H9 (cell line): ENCODE measurements at regions not wholly inside any gene's neighbourhood (a gene's known extent, or its start where the extent isn't known, plus 50 kb on each side); places are given as distances from the start of the nearest gene placed in this dataset.

Experiments used
- DNase-seq: peaks from one replicate; pipeline ENCODE4 v3.0.0-alpha.2; 2017
- H2AFZ ChIP-seq: one replicate; pipeline ENCODE4 v1.6.1; 2013; ENCODE audit warnings: mild to moderate bottlenecking, low read length, control low read depth, moderate library complexity
- H2AK5ac ChIP-seq: 2 replicates; pipeline ENCODE4 v1.6.1; 2013; ENCODE audit warnings: low read length, control low read depth, mixed read lengths; ENCODE audit not compliant: insufficient read length
- H2BK120ac ChIP-seq: one replicate; pipeline ENCODE4 v1.6.1; 2013; ENCODE audit warnings: low read depth, mild to moderate bottlenecking, low read length, control low read depth, inconsistent platforms; ENCODE audit not compliant: poor library complexity, severe bottlenecking
- H2BK12ac ChIP-seq: 2 replicates; pipeline ENCODE4 v1.6.1; 2013; ENCODE audit warnings: low read length, control low read depth, mixed read lengths, low read depth; ENCODE audit not compliant: insufficient read length
- H2BK15ac ChIP-seq: 2 replicates; pipeline ENCODE4 v1.6.1; 2013; ENCODE audit warnings: low read depth, low read length, control low read depth
- H2BK20ac ChIP-seq: one replicate; pipeline ENCODE4 v1.6.1; 2013; ENCODE audit warnings: low read depth, mild to moderate bottlenecking, low read length, control low read depth, inconsistent platforms; ENCODE audit not compliant: poor library complexity, severe bottlenecking
- H2BK5ac ChIP-seq: 2 replicates; pipeline ENCODE4 v1.6.1; 2013; ENCODE audit warnings: low read length, control low read depth, mixed read lengths; ENCODE audit not compliant: insufficient read length
- H3K14ac ChIP-seq: 2 replicates; pipeline ENCODE4 v1.6.1; 2013; ENCODE audit warnings: low read length, control low read depth; ENCODE audit not compliant: insufficient read depth
- H3K18ac ChIP-seq: 2 replicates; pipeline ENCODE4 v1.6.1; 2013; ENCODE audit warnings: low read depth, mild to moderate bottlenecking, mixed read lengths, low read length, control low read depth; ENCODE audit not compliant: insufficient read length
- H3K23ac ChIP-seq: 2 replicates; pipeline ENCODE4 v1.6.1; 2013; ENCODE audit warnings: low read length, control low read depth, mixed read lengths, low read depth; ENCODE audit not compliant: insufficient read length
- H3K23me2 ChIP-seq: 2 replicates; pipeline ENCODE4 v1.6.1; 2013; ENCODE audit warnings: low read depth, mild to moderate bottlenecking, mixed read lengths, low read length, control low read depth; ENCODE audit not compliant: insufficient read length, poor library complexity, severe bottlenecking
- H3K27ac ChIP-seq: 2 replicates; pipeline ENCODE4 v1.5.1; 2013; ENCODE audit warnings: low read length, control low read depth, mixed read lengths, low read depth; ENCODE audit not compliant: insufficient read length
- H3K27me3 ChIP-seq: 2 replicates; pipeline ENCODE4 v1.6.1; 2013; ENCODE audit warnings: low read length, control low read depth, inconsistent platforms; ENCODE audit not compliant: insufficient read depth
- H3K4ac ChIP-seq: 2 replicates; pipeline ENCODE4 v1.6.1; 2013; ENCODE audit warnings: low read depth, mild to moderate bottlenecking, control low read depth, inconsistent platforms, low read length, moderate library complexity
- H3K4me1 ChIP-seq: 2 replicates; pipeline ENCODE4 v1.6.1; 2013; ENCODE audit warnings: low read length, control low read depth, inconsistent platforms; ENCODE audit not compliant: insufficient read depth
- H3K4me2 ChIP-seq: 2 replicates; pipeline ENCODE4 v1.6.1; 2013; ENCODE audit warnings: low read length, control low read depth, mixed read lengths; ENCODE audit not compliant: insufficient read length, insufficient read depth
- H3K56ac ChIP-seq: 2 replicates; pipeline ENCODE4 v1.6.1; 2013; ENCODE audit warnings: low read depth, mild to moderate bottlenecking, mixed read lengths, low read length, control low read depth; ENCODE audit not compliant: insufficient read length
- H3K79me1 ChIP-seq: 2 replicates; pipeline ENCODE4 v1.6.1; 2013; ENCODE audit warnings: low read depth, mild to moderate bottlenecking, moderate library complexity, low read length, control low read depth, inconsistent platforms; ENCODE audit not compliant: insufficient read depth, poor library complexity, severe bottlenecking
- H3K79me2 ChIP-seq: 2 replicates; pipeline ENCODE4 v1.6.1; 2013; ENCODE audit warnings: low read length, control low read depth, inconsistent platforms; ENCODE audit not compliant: insufficient read depth
- H3K9ac ChIP-seq: 2 replicates; pipeline ENCODE4 v1.6.1; 2013; ENCODE audit warnings: low read length, control low read depth, mixed read lengths; ENCODE audit not compliant: insufficient read length; ENCODE audit errors: extremely low read depth
- H3K9me3 ChIP-seq: one replicate; pipeline ENCODE4 v1.6.1; 2013; ENCODE audit warnings: low read depth, low read length, inconsistent platforms; ENCODE audit not compliant: control insufficient read depth
- H3T11ph ChIP-seq: one replicate; pipeline ENCODE4 v1.6.1; 2013; ENCODE audit warnings: mild to moderate bottlenecking, low read length, control low read depth, inconsistent platforms
- H4K20me1 ChIP-seq: one replicate; pipeline ENCODE4 v1.6.1; 2013; ENCODE audit not compliant: control insufficient read depth, insufficient read length, insufficient read depth
- H4K5ac ChIP-seq: 2 replicates; pipeline ENCODE4 v1.6.1; 2013; ENCODE audit warnings: low read depth, mild to moderate bottlenecking, mixed read lengths, low read length, control low read depth; ENCODE audit not compliant: insufficient read length
- H4K8ac ChIP-seq: replicated peaks from 2 replicates; pipeline ENCODE4 v1.6.1; 2013; ENCODE audit warnings: low read length, control low read depth, mixed read lengths, low read depth; ENCODE audit not compliant: insufficient read length
- H4K91ac ChIP-seq: 2 replicates; pipeline ENCODE4 v1.6.1; 2013; ENCODE audit warnings: low read depth, mild to moderate bottlenecking, moderate library complexity, mixed read lengths, low read length, control low read depth; ENCODE audit not compliant: insufficient read length
- H3K27ac Mint-ChIP-seq, 3 experiments: 2 replicates in 2 of 3; 3 replicates in 1 of 3; pipeline ENCODE4 v1.8.0; 2020 to 2021; ENCODE audit warnings: mixed read lengths in 3 of 3, mild to moderate bottlenecking in 1 of 3, moderate library complexity in 1 of 3
- H3K27me3 Mint-ChIP-seq: 2 replicates; pipeline ENCODE4 v1.8.0; 2021; ENCODE audit warnings: low read depth, mild to moderate bottlenecking, moderate library complexity, mixed read lengths
- H3K36me3 Mint-ChIP-seq, 3 experiments: 2 replicates in 2 of 3; 3 replicates in 1 of 3; pipeline ENCODE4 v1.8.0; 2020 to 2021; ENCODE audit warnings: low read depth in 3 of 3, mixed read lengths in 3 of 3; ENCODE audit not compliant: insufficient read depth in 1 of 3
- H3K4me1 Mint-ChIP-seq, 2 experiments: 2 replicates each; pipeline ENCODE4 v1.8.0; 2020; ENCODE audit warnings: mixed read lengths in 2 of 2
- H3K4me3 Mint-ChIP-seq, 2 experiments: 2 replicates in 1 of 2; 3 replicates in 1 of 2; pipeline ENCODE4 v1.8.0; 2020 to 2021; ENCODE audit warnings: mild to moderate bottlenecking in 2 of 2, mixed read lengths in 2 of 2, moderate library complexity in 1 of 2
- H3K9me3 Mint-ChIP-seq, 2 experiments: 2 replicates in 1 of 2; 3 replicates in 1 of 2; pipeline ENCODE4 v1.8.0; 2020; ENCODE audit warnings: mild to moderate bottlenecking in 2 of 2, mixed read lengths in 2 of 2, moderate library complexity in 1 of 2
- CTCF ChIP-seq: fragments of 200-600 bp; sonication (generic); conservative IDR thresholded peaks from 3 replicates; pipeline ENCODE4 v1.8.0; 2021; ENCODE audit warnings: antibody characterized with exemption, mild to moderate bottlenecking

GRCh38 chr14:98404811-98405210, 867.2 kb downstream of the BCL11B start:
- H3K27ac Mint-ChIP-seq, result no peak overlapping the region
- Histone ChIP-seq H3K9me3 (no peaks in the 10 kb centered on the region), H4K20me1 (no peaks in the 10 kb centered on the region)

More at GRCh38 chr14:98404811-98405210, 867.2 kb downstream of the BCL11B start:
- no peaks in the 10 kb centered on the region for H3K9me3 Mint-ChIP-seq
- H3K4ac ChIP-seq, result no peak overlapping the region
- peaks cover 2% of the 10 kb centered on the region; the same call in 1 of the 2 replicates for H3K27me3 Mint-ChIP-seq
- H4K91ac ChIP-seq, result no peak overlapping the region
- no peaks in the 10 kb centered on the region; the same call in 1 of the 2 replicates for H3K79me2 ChIP-seq
- no peak for TF ChIP-seq CTCF
- no peak overlapping the region for H4K5ac ChIP-seq
- no peak for DNase-seq
- H2BK20ac ChIP-seq, result no peak overlapping the region
- no peak overlapping the region for H2BK15ac ChIP-seq
- no peak overlapping the region for H3K27ac ChIP-seq
- no peak overlapping the region for H2BK120ac ChIP-seq
- H2AK5ac ChIP-seq, result no peak overlapping the region
- H3T11ph ChIP-seq, result no peak overlapping the region
- H3K4me2 ChIP-seq, result no peak overlapping the region
- no peaks in the 10 kb centered on the region for H3K27me3 ChIP-seq
- H3K23ac ChIP-seq, result no peak overlapping the region
- H3K79me1 ChIP-seq, result no peaks in the 10 kb centered on the region
- no peak overlapping the region for H3K56ac ChIP-seq
- no peaks in the 10 kb centered on the region for H3K4me1 ChIP-seq
- H3K4me1 Mint-ChIP-seq, result peaks cover 0 to 8% of the 10 kb centered on the region in 2 experiments; a peak in 2 of 4 replicates
- no peak overlapping the region for H2BK5ac ChIP-seq
- H3K18ac ChIP-seq, result no peak overlapping the region
- no peak overlapping the region for H4K8ac ChIP-seq
- no peaks in the 10 kb centered on the region for H3K23me2 ChIP-seq
- no peaks in the 10 kb centered on the region for H3K36me3 Mint-ChIP-seq
- H3K9ac ChIP-seq, result no peak overlapping the region
- H3K4me3 Mint-ChIP-seq, result no peak overlapping the region
- no peak overlapping the region for H2BK12ac ChIP-seq
- no peak overlapping the region for H3K14ac ChIP-seq
- H2AFZ ChIP-seq, result no peak overlapping the region
